ENCODE measurements at regions not wholly inside any gene's neighbourhood (a gene's known extent, or its start where the extent isn't known, plus 50 kb on each side); places are given as distances from the start of the nearest gene placed in this dataset.
"Not testable (repeated sequence)": the region's sequence is repeated elsewhere in the genome, so short reads cannot be mapped to it uniquely, and the experiment has no call there.

DNA sequence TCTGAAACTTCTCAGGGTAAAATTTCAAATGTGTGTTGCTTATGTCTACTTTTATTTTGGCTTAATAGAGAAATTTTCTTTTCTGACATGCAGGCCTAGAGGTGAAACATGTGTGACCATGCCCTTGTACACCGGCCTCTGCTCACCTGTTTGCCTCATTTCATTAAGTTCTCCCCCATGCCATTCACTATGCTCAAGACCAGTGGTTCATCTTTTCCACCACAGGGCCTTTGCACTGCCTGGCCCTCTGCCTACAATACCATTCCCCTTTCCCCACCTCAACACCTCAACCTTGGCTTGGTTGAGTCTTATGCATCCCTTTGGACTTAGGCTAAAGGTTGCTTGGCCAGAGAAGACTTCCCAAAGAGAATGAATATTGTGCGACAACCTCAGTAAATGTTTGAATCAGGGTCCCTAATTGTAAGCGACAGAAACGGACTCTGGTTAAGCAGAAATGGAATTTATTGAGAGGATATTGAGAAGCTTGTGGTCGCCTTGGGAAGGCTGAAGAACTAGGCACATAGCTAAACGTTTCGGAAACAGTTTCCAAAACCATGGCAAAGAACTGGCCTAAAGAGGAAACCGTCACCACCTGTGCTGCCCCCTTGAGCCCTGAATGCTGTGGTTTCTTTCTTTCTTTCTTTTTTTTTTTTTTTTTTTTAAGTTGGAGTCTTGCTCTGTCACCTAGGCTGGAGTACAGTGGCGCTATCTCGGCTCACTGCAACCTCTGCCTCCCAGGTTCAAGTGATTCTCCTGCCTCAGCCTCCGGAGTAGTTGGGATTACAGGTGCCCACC is 152.2 kb downstream of the SOX4 start:
- DNase-seq, result no peak

DNA sequence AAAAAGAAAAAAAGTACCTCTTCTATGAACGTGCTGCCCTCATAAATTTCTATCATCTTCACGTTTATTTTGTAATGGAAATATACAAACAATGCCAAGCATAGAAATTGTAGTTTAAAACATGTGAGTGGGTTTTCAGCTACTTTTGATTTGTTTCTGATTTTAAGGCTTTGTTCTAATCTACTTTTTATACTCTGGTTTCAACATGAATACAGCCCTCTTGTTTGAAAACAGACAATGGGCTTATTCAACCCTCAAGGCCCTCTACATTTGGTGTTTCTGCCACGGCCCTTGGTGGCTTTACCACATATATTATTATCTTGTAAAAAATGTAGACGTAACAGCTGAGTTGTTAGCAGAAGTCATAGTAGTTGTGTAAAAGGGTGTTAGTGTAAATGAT is 153.9 kb downstream of the SOX4 start:
- DNase-seq, result no peak

DNA sequence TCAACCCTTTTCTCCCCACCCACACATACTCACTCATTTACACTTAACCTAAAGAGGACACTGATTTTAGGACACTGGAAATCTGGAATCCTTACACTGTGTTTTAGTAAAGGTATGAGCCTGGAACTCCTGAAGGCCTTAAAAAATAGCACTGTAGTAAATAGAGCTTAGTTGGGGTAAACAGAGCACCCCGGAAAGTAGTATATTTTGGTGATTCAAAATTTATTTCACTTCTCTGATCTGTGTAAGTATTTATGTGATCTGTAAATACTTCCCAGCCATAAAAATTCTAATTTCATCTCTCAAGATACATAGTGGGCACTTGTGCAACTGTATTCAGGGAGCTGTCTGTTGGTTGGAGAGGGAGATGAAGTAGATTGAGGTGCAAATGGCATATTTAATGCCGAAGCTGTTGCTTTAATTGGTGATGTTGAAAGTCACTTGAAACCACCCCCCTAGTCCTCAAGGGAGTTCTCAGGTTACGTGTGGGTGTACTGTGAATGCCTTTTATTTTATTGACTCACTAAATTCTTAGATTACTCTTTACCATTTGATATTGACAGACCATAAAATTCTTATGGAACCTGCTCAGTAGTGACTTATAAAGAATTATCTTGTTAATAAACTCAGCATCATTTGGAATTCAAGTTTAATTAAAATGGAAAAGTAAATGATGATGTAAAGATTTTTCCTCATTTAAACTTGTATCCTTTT is 154.9 kb downstream of the SOX4 start:
- DNase-seq, result no peak

DNA sequence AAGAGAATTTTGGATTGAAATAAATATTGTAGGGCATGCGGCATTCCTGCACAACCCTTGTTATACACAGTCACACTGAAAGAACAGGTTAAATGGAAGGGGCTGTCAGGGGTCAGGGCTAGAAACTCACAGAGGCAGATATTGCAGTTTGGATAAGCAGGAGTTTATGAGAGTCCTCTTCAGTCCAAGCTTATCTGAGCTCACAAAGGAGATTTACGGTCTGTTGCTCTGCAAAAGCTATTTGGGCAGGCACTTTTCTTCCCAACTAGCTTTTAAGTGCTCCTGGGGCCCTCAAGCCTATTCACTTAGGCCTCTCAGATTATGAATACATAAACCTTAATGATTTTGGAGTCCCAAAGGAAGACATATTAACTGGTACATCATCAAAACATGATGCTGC is 156.2 kb downstream of the SOX4 start:
- no peak for DNase-seq

DNA sequence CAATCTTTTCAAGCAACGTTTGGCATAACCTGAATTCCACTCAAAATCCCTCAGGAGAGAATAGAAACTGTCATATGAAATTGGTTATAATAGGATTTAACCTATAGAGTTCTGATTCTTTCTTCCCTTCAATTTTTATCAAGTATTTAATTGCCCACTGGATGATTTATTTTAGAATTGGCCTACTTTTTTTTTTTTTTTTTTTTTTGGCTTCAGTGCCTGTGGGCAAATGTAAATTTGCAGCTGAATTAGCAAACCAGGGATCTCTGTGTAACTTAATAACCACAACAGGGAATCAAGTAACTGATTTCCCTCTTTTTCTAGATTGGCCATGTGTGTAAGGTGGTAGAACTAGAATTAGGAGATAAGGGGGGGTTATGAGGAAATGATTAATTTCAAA is 157.0 kb downstream of the SOX4 start:
- DNase-seq, result no peak

DNA sequence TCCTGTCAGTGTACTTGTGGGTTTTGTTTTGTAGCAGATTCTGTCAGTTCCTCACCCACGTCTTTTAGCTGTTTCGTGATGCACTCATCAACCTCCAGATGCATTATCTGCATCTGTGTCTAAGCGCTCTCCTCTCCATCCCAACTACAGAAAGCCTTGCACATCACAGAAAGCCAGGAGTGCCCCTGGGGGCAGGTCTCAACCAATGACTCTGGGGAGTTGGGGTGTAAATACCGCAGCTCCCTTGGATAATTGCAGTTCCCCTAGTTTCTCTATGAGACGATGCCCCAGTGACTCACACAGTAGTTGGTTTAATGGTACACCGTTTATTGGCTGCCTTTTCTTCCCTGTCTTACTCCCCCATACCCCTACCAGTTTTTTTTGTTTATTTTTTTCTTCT is 158.1 kb downstream of the SOX4 start:
- no peak for DNase-seq

DNA sequence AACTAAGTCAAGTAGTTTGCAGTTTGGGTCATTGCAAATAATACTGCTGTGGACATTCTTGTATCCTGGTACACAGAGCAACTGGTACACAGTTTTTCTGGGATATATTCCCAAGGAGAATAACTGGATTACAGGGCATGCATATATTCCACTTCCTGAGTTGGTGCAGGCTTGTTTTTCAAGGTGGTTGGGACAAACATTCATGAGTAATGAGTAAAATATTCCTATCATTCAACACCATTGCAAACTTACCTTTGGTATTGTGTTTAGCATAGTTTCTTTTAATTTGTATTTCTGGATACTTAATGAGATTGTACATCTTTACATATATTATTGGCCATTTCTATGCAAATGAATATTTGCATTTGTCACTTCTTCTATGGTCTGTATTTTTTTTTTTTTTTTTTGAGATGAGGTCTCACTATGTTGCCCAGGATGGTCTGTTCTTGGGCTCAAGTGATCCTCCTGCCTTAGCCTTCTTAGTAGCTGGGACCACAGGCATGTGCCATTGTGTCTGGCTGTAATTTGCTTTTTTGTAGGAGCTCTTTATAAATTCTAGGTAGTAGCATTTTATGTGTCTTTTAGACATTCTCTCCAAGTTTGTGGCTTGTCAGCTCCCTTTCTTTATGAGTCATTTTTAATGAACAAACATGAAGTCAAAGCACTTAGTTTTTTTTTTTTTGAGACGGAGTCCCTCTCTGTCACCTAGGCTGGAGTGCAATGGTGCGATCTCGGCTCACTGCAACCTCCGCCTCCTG is 158.7 kb downstream of the SOX4 start:
- DNase-seq, result no peak

DNA sequence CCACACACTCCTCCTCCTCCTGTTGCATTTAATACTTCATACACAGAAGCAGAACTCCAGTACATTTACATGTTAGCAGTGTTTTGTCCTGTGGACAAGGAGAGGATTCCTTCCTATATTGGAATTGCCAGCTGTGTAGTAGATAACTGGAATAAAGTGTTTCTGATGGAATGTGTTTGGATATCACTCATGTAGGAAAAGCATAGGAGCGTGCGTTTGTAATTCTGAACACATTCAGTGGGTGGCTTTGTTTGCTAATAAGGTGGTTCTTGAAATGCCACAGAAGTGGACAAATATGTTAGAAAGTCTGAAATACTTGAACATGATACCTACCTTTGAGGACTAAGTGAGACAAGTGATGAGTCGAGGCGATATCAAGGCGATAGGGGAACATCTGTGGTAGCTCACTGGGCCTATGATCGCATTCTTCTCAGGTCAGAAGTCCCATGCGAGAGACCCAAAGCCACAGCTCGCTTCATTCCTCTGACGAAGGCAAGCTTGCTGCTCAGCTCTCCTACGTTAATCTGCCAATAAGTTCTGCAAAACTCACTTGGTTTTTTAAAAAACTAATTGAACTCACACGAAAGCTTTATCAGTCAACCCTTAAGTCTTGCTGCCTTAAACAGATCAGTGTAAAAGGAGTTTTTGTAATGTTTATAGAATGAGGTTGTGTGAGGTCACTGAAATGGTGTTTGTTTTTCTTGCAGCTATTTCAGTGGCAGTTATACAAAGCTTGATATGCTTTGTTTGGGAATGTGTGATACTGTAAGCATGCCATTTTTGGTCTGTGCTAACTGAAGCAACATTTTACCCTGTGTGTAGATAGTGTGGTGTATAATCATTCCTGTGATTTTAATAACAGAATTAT is 159.9 kb downstream of the SOX4 start:
- no peak for DNase-seq

DNA sequence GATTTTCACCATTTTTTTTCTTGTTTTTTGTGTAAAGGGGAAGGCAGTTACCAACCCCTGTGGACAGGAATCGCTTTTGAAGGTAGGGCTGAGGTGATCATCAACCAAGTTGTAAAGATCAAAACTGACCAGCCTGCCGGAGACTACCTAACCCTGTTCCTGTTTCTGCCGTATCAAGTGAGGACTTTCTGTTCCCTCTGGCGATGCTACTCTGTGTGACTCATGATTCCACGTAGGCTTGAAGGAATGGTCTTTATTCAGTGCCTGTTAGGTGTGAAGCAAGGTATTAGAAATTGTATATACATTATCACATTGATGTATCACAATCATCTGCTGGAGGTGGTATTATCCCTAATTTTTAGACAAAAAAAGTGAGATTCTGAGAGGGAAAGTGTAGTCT is 161.3 kb downstream of the SOX4 start:
- DNase-seq, result no peak

DNA sequence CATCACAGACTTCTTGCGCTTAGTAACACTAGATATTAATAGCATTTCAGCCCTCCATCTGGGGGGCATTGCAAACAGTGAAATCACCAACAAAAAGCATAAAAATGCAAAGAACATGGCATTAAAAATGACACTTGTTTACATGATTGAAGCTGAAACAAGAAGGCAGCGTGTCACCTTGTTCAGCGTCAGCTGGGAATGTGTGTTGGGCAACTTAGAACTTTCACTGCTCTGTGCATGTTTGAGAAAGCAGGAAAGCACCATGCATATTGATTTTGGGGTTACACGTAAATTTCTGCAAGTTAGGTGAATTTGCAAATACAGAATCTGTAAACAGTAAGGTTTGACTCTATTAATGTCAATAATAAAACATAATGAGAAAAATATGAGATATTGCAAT is 162.9 kb downstream of the SOX4 start:
- no peak for DNase-seq

DNA sequence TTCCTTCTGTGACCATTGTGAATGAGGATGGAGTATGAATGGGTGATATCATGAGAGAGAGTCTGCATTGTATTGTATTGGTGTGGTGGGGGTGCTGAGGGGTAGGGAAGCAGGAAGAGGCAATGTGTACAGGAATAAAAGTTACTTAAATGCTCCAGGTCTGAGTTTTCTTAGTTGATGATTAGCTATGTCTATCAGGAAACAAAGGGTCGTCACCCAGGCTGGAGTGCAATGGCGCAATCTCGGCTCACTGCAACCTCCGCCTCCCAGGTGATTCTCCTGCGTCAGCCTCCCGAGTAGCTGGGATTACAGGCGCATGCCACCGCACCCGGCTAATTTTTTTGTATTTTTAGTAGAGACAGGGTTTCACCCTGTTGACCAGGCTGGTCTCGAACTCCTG is 163.8 kb downstream of the SOX4 start:
- not testable (repeated sequence) for DNase-seq

DNA sequence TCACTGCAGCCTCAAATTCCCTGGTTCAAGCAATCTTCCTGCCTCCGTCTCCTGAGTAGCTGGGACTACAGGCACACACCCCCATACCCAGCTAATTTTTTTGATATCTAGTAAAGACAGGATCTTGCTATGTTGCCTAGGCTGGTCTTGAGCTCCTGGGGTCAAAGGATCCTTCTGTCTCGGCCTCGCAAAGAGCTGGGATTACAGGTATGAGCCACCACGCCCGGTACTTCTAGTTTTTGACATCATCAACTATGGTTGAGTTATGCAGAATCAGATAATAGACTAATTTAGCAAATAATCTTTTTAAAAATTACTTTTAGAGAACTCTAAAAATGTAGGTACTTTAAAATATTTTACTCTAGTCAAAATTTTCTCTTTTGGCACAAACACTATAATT is 166.2 kb downstream of the SOX4 start:
- no peak for DNase-seq

DNA sequence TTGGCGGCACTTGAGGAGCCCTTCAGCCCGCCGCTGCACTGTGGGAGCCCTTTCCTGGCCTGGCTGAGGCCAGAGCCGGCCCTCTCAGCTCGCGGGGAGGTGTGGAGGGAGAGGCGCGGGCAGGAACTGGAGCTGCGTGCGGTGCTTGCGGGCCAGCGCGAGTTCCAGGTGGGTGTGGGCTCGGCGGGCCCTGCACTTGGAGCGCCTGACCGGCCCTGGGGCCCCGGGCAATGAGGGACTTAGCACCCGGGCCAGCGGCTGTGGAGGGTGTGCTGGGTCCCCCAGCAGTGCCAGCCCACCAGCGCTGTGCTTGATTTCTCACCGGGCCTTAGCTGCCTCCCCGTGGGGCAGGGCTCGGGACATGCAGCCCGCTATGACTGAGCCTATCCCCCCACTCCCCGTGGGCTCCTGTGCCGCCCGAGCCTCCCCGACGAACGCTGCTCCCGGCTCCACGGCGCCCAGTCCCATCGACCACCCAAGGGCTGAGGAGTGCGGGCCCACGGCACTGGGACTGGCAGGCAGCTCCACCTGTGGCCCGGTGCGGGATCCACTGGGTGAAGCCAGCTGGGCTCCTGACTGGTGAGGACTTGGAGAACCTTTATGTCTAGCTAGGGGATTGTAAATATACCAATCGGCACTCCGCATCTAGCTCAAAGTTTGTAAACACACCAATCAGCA is 167.6 kb downstream of the SOX4 start:
- DNase-seq, result not testable (repeated sequence)

DNA sequence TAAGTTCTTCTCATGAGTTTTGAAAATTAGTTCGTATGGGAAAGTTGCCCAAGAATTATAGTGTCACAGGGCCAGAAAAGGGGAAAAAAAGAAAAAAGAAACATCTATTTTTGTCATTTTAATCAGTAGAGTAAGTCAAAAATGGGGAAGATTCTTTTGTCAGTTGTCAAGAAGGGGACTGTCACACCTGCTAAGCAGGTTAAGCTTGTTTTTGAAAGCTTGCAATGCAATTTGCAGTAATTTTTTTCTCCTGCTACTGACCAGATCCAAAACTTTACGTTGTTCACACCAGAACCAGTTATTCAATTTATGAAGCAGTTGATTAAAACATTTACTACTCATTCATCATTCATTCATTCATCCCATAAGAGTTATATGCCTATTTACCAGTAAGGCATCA is 171.4 kb downstream of the SOX4 start:
- DNase-seq, result no peak

DNA sequence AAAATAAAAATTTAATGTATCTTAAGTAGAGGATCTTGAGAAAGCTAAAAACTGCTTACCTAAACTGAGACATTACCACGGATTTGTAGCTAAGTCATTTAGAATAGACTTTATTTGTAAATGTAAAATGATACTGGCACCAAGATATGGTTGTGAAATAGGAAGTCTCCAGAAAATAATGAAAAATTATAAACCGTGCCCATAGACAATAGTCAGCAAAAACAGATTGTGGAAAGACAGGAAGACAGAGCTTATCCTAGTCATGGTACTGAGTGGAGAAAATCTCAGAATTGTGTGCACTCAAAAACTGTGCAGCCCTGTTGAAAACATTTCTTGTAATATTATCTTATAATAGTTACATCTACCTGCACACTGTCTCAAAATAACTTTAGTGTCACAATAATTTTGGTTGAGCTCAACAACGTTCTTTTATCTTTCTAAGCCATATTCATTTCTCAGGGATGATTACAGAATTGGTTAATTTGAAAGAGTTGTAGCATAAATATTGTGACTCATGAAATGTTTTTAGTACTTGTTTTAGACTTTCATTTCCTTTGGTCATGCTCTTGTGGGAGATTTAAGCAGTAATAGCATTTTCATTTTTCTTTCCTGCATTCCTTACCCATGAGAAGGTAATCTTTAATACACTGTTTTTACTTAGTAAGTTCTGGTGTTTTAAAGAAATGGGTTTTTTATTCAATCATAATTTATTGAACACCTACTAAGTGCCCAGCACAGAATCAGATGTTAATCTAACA is 174.5 kb downstream of the SOX4 start:
- DNase-seq, result no peak

DNA sequence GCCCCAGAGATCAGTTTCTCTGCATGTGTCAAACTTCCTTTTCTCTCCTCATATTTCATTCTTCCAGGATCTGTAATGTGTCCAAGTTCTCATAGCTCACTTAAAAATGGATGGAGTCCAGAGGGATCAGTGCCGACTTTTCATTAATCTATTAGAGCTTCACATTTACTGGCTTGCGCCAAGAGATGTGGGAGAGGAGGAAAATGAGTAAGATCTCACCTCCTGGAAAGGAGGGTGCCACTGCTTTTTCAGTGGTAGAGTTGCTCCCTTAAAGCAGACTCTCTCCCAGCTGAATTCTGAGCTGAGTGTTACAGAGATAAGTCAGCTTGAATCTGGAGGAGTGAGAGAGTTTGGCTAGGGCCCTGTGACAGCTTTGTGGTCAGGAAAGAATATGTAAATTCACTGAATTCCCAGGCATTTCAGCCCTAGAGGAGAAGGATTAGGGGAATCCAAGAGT is 175.9 kb downstream of the SOX4 start:
- DNase-seq, result no peak

DNA sequence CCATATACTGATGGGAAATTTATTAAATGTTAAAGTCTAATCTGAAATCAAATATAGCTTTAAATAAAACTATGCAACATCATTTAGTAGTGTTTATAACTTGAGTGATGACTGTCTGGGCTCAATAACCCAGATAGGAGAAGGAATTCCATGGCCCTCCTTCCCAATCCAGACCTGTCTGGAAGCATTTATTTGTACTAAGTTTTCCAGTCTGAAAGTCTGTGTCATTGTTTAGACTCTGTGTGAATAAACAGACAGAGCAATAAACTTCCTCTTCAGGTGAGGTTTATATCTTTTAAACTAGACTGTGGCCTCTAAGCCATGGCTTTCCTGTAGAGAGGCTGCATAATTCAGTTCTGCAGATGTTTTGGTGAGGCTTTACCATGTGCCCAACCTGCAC is 176.4 kb downstream of the SOX4 start:
- no peak for DNase-seq

DNA sequence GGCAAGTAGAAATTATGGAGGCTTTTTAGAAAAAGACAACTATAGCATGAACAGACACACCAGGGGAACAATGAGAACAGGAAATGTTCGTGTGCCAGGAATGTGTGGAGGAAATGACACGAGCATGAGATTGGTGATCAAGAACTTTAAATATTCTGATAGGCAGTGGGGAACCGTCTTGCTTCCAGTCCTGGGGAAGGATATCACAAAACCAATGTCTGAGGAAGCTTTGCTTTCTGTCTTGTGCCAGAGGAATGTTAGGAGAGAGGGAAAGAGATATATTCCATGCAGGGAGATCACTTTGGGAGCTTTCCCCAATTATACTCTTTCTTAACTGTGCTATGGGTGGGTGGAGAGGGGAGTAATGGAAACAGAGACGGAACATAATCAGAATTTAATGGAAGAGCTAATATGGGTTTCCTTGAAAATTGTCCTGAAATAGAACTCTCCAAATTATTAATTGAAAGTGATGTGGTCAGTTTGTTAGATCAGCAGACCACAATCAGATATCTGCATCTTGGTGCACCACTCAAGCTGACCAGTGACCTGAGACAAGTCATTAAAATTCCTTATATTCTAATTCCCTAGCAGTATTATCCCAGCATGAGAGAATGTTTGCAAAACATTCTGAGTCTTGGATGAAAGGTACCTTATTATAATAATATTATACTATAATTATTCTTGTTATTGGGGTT is 178.2 kb downstream of the SOX4 start:
- DNase-seq, result no peak

DNA sequence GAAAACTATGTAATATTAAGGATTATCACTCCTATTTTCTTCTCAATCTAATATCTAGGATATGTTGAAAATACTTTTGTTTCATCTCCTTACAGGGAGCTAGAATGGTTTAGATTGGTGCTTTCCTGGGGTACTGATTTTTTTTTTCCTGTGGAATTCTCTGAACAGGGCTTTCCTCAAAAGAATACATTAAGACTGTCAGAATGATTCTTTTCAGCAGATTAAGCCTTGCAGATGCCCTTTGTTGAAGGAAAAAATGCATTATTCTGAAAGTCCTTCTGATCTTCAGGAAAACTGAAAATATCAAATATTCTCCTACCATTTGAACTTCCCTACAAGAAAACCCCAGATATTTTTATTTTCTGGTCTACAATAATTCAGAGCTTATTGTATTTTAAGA is 178.9 kb downstream of the SOX4 start:
- no peak for DNase-seq

DNA sequence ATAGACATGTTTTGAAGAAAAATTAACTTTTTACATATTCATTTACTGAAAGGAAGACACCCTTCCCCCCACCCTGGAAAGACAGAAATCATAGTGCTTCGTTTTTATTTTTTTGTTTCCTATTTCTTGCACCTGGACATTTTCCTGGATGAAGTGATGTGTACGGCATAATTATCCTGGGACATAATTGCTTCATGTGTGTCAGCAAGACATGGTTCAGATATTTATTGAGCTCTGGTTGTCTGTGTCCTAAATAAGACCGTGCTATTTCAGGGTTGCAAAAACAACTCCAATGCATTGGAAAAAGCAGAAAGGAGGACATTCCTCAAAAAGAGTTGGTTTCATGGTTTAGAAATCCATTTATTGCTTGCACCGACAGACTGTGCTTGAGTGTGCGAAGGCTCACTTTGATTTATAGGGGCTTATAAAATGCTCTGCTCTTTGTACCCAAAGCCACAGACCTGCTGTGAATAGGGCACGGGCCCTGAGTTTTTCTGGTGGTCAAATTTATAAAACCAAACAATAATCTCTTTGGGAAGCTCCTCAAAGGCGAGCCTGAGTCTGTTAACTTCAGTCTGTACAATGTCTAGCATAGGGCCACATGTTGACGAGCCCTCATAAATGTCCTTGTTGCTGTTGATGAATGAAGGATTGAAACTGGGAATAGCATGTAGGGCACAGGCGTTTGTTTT is 179.5 kb downstream of the SOX4 start:
- DNase-seq, result no peak
